ENCODE measurements at regions not wholly inside any gene's neighbourhood (a gene's known extent, or its start where the extent isn't known, plus 50 kb on each side); places are given as distances from the start of the nearest gene placed in this dataset.

DNA sequence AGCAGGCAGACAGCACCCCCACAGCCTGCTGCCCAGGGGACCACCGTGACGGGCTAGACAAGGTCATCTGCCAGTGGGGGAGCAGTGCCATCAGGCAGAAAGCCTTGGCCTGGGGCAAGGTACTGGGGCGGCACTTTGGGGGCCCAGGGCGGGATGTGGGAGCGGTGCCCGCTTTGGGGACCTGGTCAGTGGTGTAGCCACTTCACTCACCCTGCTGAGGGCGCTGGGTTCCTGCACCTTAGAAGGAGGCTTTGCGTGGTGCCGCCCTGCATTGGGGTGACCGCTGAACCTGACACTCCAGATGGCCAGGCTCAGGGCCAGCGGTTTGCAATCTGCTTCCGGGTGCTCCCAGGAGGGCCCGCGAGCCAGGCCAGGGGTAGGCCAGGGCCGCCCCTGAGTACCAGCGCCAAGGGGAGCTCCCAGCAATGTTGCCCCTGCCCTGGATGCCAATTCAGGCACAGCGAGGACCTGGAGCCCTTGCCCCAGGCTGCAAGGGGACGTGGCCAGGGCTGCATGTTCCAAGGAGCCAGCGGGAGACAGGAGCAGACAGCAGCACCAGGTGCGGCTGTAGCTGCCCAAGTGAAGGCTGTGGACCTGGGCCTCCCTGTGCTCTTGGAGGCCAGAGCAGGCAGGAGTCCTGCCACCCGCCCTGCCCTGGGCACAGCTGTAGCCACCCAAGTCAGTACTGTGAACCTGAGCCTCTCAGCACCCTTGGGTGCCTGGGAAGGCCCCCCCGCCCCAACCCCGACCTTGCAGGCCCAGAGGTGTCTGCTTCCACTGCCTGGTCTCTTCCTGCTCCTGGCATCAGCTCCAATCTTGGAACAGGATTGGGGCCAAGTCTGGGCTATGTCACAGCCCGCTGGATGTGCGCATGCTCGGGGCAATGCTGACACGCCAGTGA is 550.7 kb downstream of the SLC6A15 start:
- no peaks in the 10 kb centered on the region for H3K27me3 Mint-ChIP-seq
- H3K9me3 Mint-ChIP-seq, result peaks cover 0 to 8% (median 1%) of the 10 kb centered on the region in 9 donors
- POLR2A ChIA-PET, result no interaction called here
- no peaks in the 10 kb centered on the region for H3K36me3 Mint-ChIP-seq
- no peak for DNase-seq
- no peak overlapping the region for H3K27ac Mint-ChIP-seq
- no peak overlapping the region for H3K4me3 Mint-ChIP-seq
- ATAC-seq, result no peak
- H3K4me1 Mint-ChIP-seq, result no peaks in the 10 kb centered on the region

DNA sequence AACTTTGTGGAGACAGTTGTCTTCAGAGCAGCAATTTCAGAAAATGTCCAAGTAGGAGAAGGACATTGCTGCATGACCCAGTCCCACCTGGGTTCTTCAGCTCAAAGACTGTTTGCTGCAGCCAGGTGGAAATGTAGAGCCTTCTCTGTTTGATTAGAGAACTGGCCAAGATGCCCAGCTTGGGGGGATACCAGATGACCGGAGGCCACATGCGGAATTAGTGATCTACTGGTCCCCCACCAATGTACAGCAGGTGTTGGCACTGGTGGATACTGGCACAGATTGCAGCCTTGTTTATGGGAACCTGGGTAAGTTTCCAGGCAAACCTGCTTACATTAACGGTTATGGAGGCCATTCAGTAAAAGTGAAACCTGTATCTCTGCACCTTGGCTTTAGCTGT is 555.3 kb downstream of the SLC6A15 start:
- no peaks in the 10 kb centered on the region for H3K36me3 Mint-ChIP-seq
- DNase-seq (no peak), ATAC-seq (no peak)
- peaks cover 0 to 9% (median 0%) of the 10 kb centered on the region in 9 donors for H3K9me3 Mint-ChIP-seq
- no peak overlapping the region for H3K27ac Mint-ChIP-seq
- H3K27me3 Mint-ChIP-seq, result no peaks in the 10 kb centered on the region
- POLR2A ChIA-PET, result no interaction called here
- no peaks in the 10 kb centered on the region for H3K4me1 Mint-ChIP-seq
- H3K4me3 Mint-ChIP-seq, result no peak overlapping the region

DNA sequence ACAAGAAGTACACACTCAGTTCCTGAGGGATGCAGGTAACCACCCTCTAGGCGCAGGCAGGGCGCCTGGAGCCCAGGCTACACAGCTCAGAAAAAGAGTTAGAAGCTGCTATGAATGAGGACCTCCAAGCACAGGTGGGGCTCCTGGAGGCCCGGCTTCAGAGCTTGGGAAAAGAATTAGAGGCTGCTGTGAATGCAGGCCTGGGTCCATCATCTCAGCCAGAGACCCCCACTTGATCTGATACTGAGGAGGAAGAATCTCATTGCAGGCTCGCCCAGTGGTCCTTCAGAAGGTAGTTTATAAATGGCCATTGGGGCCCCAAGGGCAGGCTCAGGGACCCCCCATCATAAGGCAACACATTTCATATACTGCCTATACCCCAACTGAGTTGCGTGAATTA is 556.4 kb downstream of the SLC6A15 start:
- no peak for DNase-seq
- no peak for ATAC-seq
- Mint-ChIP-seq H3K36me3 (no peaks in the 10 kb centered on the region), H3K4me1 (no peaks in the 10 kb centered on the region), H3K27ac (no peak overlapping the region), H3K4me3 (no peak overlapping the region), H3K27me3 (no peaks in the 10 kb centered on the region), H3K9me3 (peaks cover 0 to 9% (median 0%) of the 10 kb centered on the region in 9 donors)
- POLR2A ChIA-PET, result no interaction called here

DNA sequence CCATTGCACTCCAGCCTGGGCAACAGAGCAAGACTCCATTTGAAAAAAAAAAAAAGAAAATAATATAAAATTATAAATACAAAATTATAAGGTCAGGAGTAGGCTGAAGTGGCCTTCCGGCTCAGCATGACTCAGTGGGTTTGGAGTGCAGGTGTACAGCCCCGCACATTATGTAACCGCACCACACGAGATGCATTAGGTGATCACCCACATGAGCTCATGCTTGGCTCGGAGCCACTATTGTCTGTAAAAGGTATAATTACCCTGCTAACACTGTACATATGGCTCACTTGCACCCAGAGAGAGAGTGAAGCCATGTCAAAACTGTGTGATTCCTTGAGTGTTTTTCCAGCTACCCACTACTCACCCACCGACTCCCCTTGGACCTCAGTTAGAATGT is 557.0 kb downstream of the SLC6A15 start:
- Mint-ChIP-seq H3K27ac (no peak overlapping the region), H3K4me1 (peaks cover 0 to 2% (median 0%) of the 10 kb centered on the region in 4 donors), H3K9me3 (peaks cover 0 to 9% (median 0%) of the 10 kb centered on the region in 9 donors), H3K4me3 (no peak overlapping the region), H3K36me3 (no peaks in the 10 kb centered on the region), H3K27me3 (no peaks in the 10 kb centered on the region)
- ATAC-seq (no peak), DNase-seq (no peak)
- POLR2A ChIA-PET, result no interaction called here

DNA sequence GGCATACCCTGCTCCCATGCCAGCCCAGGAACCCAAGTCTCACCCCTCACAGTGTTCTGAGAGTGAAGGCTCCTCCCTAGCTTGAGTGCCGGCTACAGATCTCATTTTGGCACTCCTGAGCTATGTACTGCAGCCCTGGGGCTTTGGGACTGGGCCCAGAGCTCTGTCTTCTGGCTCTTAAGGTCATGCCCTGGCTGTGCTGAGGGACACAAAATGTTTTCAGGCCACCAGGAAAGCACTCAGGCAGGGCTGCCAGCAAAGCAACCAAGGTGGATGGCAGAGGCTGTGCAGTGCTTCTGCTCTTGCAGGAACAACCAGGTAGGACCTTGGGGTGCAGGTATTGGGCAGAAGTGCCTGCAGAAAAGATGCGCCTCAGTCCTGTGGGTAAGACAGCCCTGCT is 564.0 kb downstream of the SLC6A15 start:
- no peak for ATAC-seq
- H3K36me3 Mint-ChIP-seq, result no peaks in the 10 kb centered on the region
- peaks cover 0 to 20% (median 0%) of the 10 kb centered on the region in 9 donors for H3K9me3 Mint-ChIP-seq
- no peaks in the 10 kb centered on the region for H3K27me3 Mint-ChIP-seq
- H3K4me3 Mint-ChIP-seq, result no peak overlapping the region
- POLR2A ChIA-PET, result no interaction called here
- H3K27ac Mint-ChIP-seq, result no peak overlapping the region
- no peak for DNase-seq
- peaks cover 0 to 2% (median 0%) of the 10 kb centered on the region in 4 donors for H3K4me1 Mint-ChIP-seq

DNA sequence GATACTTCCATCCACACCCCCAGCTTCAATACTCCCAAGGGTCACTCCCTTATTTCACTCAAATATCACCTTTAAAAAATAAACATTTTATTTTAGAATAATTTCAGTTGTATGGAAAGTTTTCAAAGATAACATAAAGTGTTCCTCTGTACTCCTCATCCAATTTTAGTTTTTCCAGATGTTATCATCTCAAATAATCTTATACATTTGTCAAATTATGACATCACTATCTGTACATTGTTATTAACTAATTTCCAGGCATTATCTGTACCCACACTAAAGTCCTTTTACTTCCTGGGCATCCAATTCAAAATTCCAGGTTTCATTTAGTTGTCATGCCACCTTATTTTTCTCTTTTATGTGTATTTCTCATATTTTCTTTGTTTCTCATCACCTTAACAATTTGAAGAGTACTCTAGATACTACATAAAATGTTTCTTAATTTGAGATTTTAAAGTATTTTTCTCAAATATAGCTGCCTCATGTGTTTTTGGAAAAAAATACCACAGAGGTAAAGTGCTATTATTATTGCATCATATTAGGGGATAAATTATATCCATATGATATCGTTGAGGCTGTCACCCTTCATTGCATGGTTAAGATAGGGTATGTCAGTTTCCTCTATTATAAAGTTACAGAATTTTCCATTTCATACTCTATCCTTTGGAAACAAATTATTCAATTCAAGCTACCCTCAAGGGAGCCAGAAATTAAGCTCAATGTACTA is 571.0 kb downstream of the SLC6A15 start:
- Mint-ChIP-seq H3K4me1 (no peaks in the 10 kb centered on the region), H3K9me3 (peaks cover 0 to 15% (median 4%) of the 10 kb centered on the region in 9 donors), H3K36me3 (no peaks in the 10 kb centered on the region), H3K27ac (no peak overlapping the region), H3K27me3 (no peaks in the 10 kb centered on the region), H3K4me3 (no peak overlapping the region)
- DNase-seq (no peak), ATAC-seq (no peak)
- POLR2A ChIA-PET, result no interaction called here

DNA sequence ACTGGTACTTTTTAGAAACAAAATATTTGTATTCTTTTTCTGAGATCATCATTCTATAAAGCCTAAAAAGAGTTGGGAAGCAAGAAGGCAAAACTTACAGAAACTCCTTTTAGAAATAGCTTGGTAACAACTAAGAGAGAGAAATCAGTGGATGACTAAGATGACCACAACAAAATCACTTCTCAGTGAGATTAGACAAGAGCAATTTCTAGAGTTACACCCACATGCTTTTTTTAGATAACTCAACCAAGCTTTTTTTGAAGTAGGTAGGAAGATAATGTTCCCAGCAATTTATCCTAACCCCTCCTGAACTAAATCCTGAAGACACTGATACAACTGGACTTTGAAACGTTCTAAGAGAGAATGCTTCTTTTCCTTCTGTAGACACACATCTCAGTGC is 576.4 kb downstream of the SLC6A15 start:
- no peaks in the 10 kb centered on the region for H3K36me3 Mint-ChIP-seq
- no peak overlapping the region for H3K4me3 Mint-ChIP-seq
- no peak for DNase-seq
- no peaks in the 10 kb centered on the region for H3K27me3 Mint-ChIP-seq
- no peak overlapping the region for H3K27ac Mint-ChIP-seq
- no peaks in the 10 kb centered on the region for H3K4me1 Mint-ChIP-seq
- peaks cover 0 to 12% (median 2%) of the 10 kb centered on the region in 9 donors for H3K9me3 Mint-ChIP-seq
- no peak for ATAC-seq
- POLR2A ChIA-PET, result no interaction called here

DNA sequence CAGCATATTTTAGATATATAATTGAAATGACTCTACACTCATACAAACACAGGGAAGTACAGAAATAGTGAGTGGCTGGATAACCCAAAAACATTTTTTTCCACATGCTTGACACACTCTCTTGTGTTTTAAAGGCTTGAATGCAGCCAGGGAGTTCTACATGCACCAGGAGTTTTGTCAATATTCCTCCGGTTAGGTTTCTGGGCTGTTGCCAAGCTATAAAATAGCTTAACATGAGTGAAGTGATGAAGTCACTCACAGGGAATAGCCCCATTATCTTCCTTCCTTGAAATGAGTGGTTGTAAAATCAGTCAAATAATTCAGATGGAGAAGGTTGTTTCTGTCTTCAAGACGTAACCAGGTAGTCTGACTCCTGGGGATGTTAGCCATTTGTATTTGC is 582.7 kb downstream of the SLC6A15 start:
- Mint-ChIP-seq H3K36me3 (no peaks in the 10 kb centered on the region), H3K27me3 (no peaks in the 10 kb centered on the region), H3K4me3 (no peak overlapping the region), H3K27ac (no peak overlapping the region), H3K4me1 (no peaks in the 10 kb centered on the region), H3K9me3 (peaks cover 0 to 5% (median 0%) of the 10 kb centered on the region in 9 donors)
- ATAC-seq (no peak), DNase-seq (no peak)
- POLR2A ChIA-PET, result no interaction called here

DNA sequence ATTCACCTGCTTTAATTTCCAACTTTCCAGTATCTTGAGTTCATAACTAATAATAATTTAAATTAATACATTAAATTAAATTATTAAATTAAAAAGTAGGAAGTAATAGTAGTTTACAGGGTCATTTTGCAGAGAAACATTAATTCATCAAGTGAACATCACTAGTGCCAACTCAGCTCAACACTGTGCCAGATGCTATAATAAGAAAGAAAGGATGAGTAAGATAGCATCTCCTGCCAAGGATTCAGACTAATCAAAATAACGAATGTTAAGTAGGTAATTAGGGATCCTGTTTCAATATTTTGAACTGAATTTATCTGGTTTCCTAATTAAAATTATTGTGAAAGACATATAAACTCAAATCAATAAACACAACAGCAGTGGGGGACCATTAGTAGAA is 596.7 kb downstream of the SLC6A15 start:
- H3K4me3 Mint-ChIP-seq, result no peak overlapping the region

DNA sequence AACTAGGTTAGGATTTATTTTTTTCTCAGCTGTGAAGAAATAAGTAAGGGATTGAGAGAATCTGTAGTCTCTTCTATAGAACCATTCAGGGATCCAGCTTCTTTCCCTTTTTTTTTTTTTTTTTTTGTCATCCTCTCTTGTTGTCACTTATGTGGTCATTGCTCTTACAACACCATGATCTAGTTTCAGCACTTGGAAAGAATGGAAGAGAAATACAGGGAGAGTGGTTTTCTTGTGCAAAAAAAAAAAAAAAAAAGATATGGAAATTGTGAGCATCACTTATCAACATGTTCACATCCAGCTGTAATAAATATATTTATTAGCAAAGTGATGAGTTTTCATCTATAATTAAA is 599.3 kb downstream of the SLC6A15 start:
- no peak for DNase-seq
- Mint-ChIP-seq H3K9me3 (peaks cover 0 to 18% (median 6%) of the 10 kb centered on the region in 9 donors), H3K4me3 (no peak overlapping the region), H3K27ac (no peak overlapping the region), H3K4me1 (no peaks in the 10 kb centered on the region), H3K36me3 (no peaks in the 10 kb centered on the region), H3K27me3 (no peaks in the 10 kb centered on the region)
- no peak for ATAC-seq
- POLR2A ChIA-PET, result no interaction called here

More for the DNA sequence above, 596.7 kb downstream of the SLC6A15 start:
- Mint-ChIP-seq H3K27me3 (no peaks in the 10 kb centered on the region), H3K9me3 (peaks cover 0 to 25% (median 8%) of the 10 kb centered on the region in 9 donors), H3K27ac (no peak overlapping the region), H3K36me3 (no peaks in the 10 kb centered on the region), H3K4me1 (no peaks in the 10 kb centered on the region)
- DNase-seq (no peak), ATAC-seq (no peak)
- POLR2A ChIA-PET, result no interaction called here

DNA sequence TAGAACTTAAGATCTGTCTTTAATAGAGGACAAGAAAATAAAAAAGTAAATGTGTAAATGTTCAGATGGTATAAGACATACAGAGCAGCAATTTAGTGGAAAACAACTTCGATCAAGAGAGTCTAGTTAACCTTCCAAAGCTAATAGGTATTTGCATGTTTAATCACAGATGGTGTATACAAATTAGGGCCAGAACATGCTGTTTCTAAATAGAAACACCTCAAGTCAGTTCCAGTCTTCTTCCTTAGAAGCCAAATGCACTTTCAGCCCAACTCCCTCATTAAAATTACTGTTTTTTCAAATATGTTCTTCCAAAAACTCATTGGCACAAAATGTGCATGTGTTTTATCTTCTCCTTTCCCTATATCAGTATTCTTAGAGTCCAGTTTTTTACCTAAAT is 604.4 kb downstream of the SLC6A15 start:
- H3K4me3 Mint-ChIP-seq, result no peak overlapping the region
- H3K9me3 Mint-ChIP-seq, result peaks cover 0 to 27% (median 6%) of the 10 kb centered on the region in 9 donors
- DNase-seq, result no peak
- no peaks in the 10 kb centered on the region for H3K4me1 Mint-ChIP-seq
- H3K27ac Mint-ChIP-seq, result no peak overlapping the region
- no peaks in the 10 kb centered on the region for H3K36me3 Mint-ChIP-seq
- POLR2A ChIA-PET, result no interaction called here
- no peaks in the 10 kb centered on the region for H3K27me3 Mint-ChIP-seq
- ATAC-seq, result no peak

DNA sequence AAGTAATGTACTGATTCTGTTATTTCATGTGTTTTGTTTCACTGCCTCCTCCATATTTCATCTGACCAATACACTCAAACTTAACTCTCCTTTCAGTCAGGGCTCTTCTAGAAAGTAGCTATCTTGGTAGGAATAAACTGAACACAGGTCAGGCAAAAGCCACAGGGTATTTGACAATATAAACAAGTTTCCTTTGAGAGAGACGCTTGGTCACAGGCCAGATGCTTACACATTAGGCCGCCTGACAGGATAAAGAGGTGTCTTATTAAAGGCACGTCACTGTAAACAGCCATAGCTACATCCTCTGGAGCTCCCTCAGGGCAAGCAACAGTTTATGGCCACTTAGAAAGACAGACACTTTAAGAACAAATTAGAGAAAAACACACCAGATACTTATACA is 607.5 kb downstream of the SLC6A15 start:
- ATAC-seq, result no peak
- Mint-ChIP-seq H3K36me3 (no peaks in the 10 kb centered on the region), H3K4me1 (no peaks in the 10 kb centered on the region), H3K4me3 (no peak overlapping the region), H3K27me3 (no peaks in the 10 kb centered on the region), H3K27ac (no peak overlapping the region), H3K9me3 (peaks cover 0 to 16% (median 3%) of the 10 kb centered on the region in 9 donors)
- no peak for DNase-seq
- POLR2A ChIA-PET, result no interaction called here

DNA sequence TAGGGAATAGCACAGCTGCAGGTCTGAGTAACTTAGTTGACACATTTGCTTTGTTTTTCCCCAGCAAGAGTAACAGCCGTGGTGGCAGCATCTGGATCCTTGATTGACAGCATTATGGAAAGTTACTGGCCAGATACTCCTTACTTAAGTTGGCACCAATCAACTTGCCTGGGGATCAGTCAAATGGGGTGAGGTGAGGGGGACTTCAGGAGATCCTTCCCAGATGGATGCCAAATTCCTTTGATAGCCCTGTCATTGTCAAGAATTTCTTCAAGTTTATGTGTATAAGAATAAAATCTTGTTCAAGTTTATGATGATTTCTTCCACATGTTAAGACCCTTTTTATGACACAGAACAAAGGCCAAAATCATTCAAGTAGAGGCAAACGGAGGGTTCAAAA is 618.4 kb downstream of the SLC6A15 start:
- Mint-ChIP-seq H3K27ac (no peak overlapping the region), H3K36me3 (no peaks in the 10 kb centered on the region), H3K9me3 (peaks cover 0 to 20% (median 5%) of the 10 kb centered on the region in 9 donors), H3K4me3 (no peak overlapping the region), H3K27me3 (no peaks in the 10 kb centered on the region), H3K4me1 (no peaks in the 10 kb centered on the region)
- ATAC-seq (no peak), DNase-seq (no peak)
- POLR2A ChIA-PET, result no interaction called here
